IMR-90 (cell line): ENCODE measurements at regions not wholly inside any gene's neighbourhood (a gene's known extent, or its start where the extent isn't known, plus 50 kb on each side); places are given as distances from the start of the nearest gene placed in this dataset.
A peak's percentile ranks its signal among the peaks of the same experiment; 100 is the strongest.

ENCODE experiments used
- ATAC-seq: fragments of 200-7000 bp; cut with Tn5 transposase; 2 replicates; pipeline ENCODE4 v1.9.1; 2020; ENCODE audit warnings: low read depth, mild to moderate bottlenecking, moderate library complexity
- BruUV-seq: library from RNA; stranded (reverse); fragments of 400-500 nt; replicated peaks from 2 replicates; lab custom pipeline; 2021; lab: Mats Ljungman, UMichigan
- CTCF ChIA-PET: fragments of 300-600 bp; formaldehyde crosslinking; extraction: SDS; loops from one replicate; lab custom pipeline; 2021; ENCODE audit warnings: antibody characterized with exemption; lab: Yijun Ruan, JAX
- POLR2A ChIA-PET: fragments of 300-600 bp; sonication (Branson Sonifier 250); formaldehyde crosslinking; loops from one replicate; lab custom pipeline; 2022; ENCODE audit warnings: antibody characterized with exemption; ENCODE audit not compliant: unreplicated experiment; lab: Charles Lee
- DNase-seq: peaks from one replicate; pipeline ENCODE4 v3.0.0; 2013
- H2AFZ ChIP-seq: replicated peaks from 2 replicates; pipeline ENCODE3; 2013; ENCODE audit warnings: low read length, mild to moderate bottlenecking; ENCODE audit not compliant: poor library complexity
- H2AK5ac ChIP-seq: 2 replicates; pipeline ENCODE4 v1.6.1; 2013; ENCODE audit warnings: low read depth, low read length, inconsistent platforms
- H2AK9ac ChIP-seq: replicated peaks from 2 replicates; pipeline ENCODE3; 2013; ENCODE audit warnings: mild to moderate bottlenecking, low read depth, low read length, moderate library complexity; ENCODE audit not compliant: poor library complexity
- H2BK120ac ChIP-seq: 2 replicates; pipeline ENCODE4 v1.6.1; 2013; ENCODE audit warnings: low read depth, low read length, inconsistent platforms
- H2BK15ac ChIP-seq: 3 replicates; pipeline ENCODE4 v1.6.1; 2013; ENCODE audit warnings: low read depth, low read length, inconsistent platforms
- H2BK20ac ChIP-seq: 2 replicates; pipeline ENCODE4 v1.6.1; 2013; ENCODE audit warnings: low read depth, mild to moderate bottlenecking, inconsistent platforms, low read length, moderate library complexity
- H2BK5ac ChIP-seq: 2 replicates; pipeline ENCODE4 v1.6.1; 2013; ENCODE audit warnings: mild to moderate bottlenecking, low read depth, low read length, inconsistent platforms; ENCODE audit not compliant: poor library complexity, severe bottlenecking
- H3K14ac ChIP-seq: replicated peaks from 2 replicates; pipeline ENCODE4 v1.6.1; 2013; ENCODE audit warnings: low read depth, low read length, inconsistent platforms
- H3K18ac ChIP-seq: 2 replicates; pipeline ENCODE4 v1.6.1; 2013; ENCODE audit warnings: low read depth, low read length, control low read depth
- H3K23ac ChIP-seq: 2 replicates; pipeline ENCODE4 v1.6.1; 2013; ENCODE audit warnings: low read depth, low read length, inconsistent platforms
- H3K27ac ChIP-seq: 2 replicates; pipeline ENCODE4 v1.5.1; 2013; ENCODE audit warnings: mild to moderate bottlenecking, control low read depth, low read length; ENCODE audit not compliant: insufficient read depth
- H3K27me3 ChIP-seq: 2 replicates; pipeline ENCODE4 v1.6.1; 2013; ENCODE audit warnings: low read length; ENCODE audit not compliant: control insufficient read depth, insufficient read depth
- H3K36me3 ChIP-seq: 2 replicates; pipeline ENCODE4 v1.6.1; 2013; ENCODE audit warnings: low read length, mixed read lengths; ENCODE audit not compliant: control insufficient read depth, insufficient read depth
- H3K4ac ChIP-seq: 2 replicates; pipeline ENCODE4 v1.6.1; 2013; ENCODE audit warnings: low read depth, low read length, inconsistent platforms
- H3K4me1 ChIP-seq: 2 replicates; pipeline ENCODE4 v1.6.1; 2013; ENCODE audit warnings: low read length, mixed read lengths; ENCODE audit not compliant: control insufficient read depth, insufficient read depth
- H3K4me2 ChIP-seq: 2 replicates; pipeline ENCODE4 v1.6.1; 2013; ENCODE audit warnings: low read depth, mild to moderate bottlenecking, control low read depth, low read length, moderate library complexity
- H3K4me3 ChIP-seq: 2 replicates; pipeline ENCODE4 v1.5.1; 2013; ENCODE audit warnings: low read depth, mild to moderate bottlenecking, control low read depth, low read length, moderate library complexity; ENCODE audit not compliant: insufficient read depth
- H3K56ac ChIP-seq: 2 replicates; pipeline ENCODE4 v1.6.1; 2013; ENCODE audit warnings: low read length, inconsistent platforms; ENCODE audit not compliant: insufficient read depth; ENCODE audit errors: extremely low read depth
- H3K79me1 ChIP-seq, 2 experiments: 2 replicates each; pipeline ENCODE4 v1.6.1; 2013; ENCODE audit warnings: low read length in 2 of 2, inconsistent platforms in 1 of 2, low read depth in 1 of 2
- H3K9ac ChIP-seq: 2 replicates; pipeline ENCODE4 v1.6.1; 2013; ENCODE audit warnings: low read depth, low read length, control low read depth
- H3K9me1 ChIP-seq: 2 replicates; pipeline ENCODE4 v1.6.1; 2013; ENCODE audit warnings: low read length, inconsistent platforms; ENCODE audit not compliant: insufficient read depth
- H3K9me3 ChIP-seq: 2 replicates; pipeline ENCODE4 v1.6.1; 2013; ENCODE audit warnings: low read length; ENCODE audit not compliant: control insufficient read depth, insufficient read depth
- H4K20me1 ChIP-seq: 2 replicates; pipeline ENCODE4 v1.6.1; 2013; ENCODE audit warnings: low read length, inconsistent platforms; ENCODE audit not compliant: insufficient read depth
- H4K5ac ChIP-seq: 2 replicates; pipeline ENCODE4 v1.6.1; 2013; ENCODE audit warnings: mild to moderate bottlenecking, low read depth, low read length, control low read depth
- H4K8ac ChIP-seq, 2 experiments: 2 replicates each; pipeline ENCODE4 v1.6.1; 2013; ENCODE audit warnings: low read depth in 2 of 2, low read length in 2 of 2, control low read depth in 1 of 2, inconsistent platforms in 1 of 2
- H4K91ac ChIP-seq: 2 replicates; pipeline ENCODE4 v1.6.1; 2013; ENCODE audit warnings: low read depth, low read length, inconsistent platforms; ENCODE audit not compliant: insufficient read depth
- CEBPB ChIP-seq: IDR thresholded peaks from 2 replicates; pipeline ENCODE4 v1.6.1; 2012; ENCODE audit warnings: low read depth, low read length, improper control_type of control experiment
- CHD1 ChIP-seq: IDR thresholded peaks from 2 replicates; pipeline ENCODE4 v1.6.1; 2012; ENCODE audit warnings: low read depth, low read length, improper control_type of control experiment
- MAFK ChIP-seq: IDR thresholded peaks from 2 replicates; pipeline ENCODE4 v1.6.1; 2012; ENCODE audit warnings: low read depth, low read length, improper control_type of control experiment
- MAZ ChIP-seq: IDR thresholded peaks from 2 replicates; pipeline ENCODE4 v1.6.1; 2012; ENCODE audit warnings: low read depth, mild to moderate bottlenecking, low read length, improper control_type of control experiment, moderate library complexity, borderline replicate concordance
- NFE2L2 ChIP-seq: fragments of 150-350 bp; IDR thresholded peaks from 2 replicates; pipeline ENCODE4 v1.6.1; 2016; ENCODE audit warnings: low read depth, mild to moderate bottlenecking, low read length
- POLR2A ChIP-seq: IDR thresholded peaks from 2 replicates; pipeline ENCODE4 v1.6.1; 2012; ENCODE audit warnings: mild to moderate bottlenecking, low read depth, low read length
- RFX5 ChIP-seq: IDR thresholded peaks from 2 replicates; pipeline ENCODE4 v1.8.0; 2012; ENCODE audit warnings: low read depth, mild to moderate bottlenecking, low read length, moderate library complexity
- WGBS, 2 experiments: methylation state at CpG; one replicate each; pipeline versions ENCODE4 v1.1.5 to v1.1.7; 2013; ENCODE audit warnings: missing lambda C conversion rate in 2 of 2; ENCODE audit not compliant: insufficient read length in 1 of 2; ENCODE audit errors: extremely low coverage in 2 of 2; 5-methylcytosine and 5-hydroxymethylcytosine counted together
- dilution Hi-C: fragments of 300-500 bp; cut with HindIII; formaldehyde crosslinking; loops from one replicate; pipeline ENCODE4 v1.14.3; 2018; ENCODE audit warnings: low sequenced_read_pairs; ENCODE audit not compliant: unreplicated experiment
- in situ Hi-C: fragments of 300-500 bp; cut with MboI; formaldehyde crosslinking; loops from 3 replicates; pipeline ENCODE4 v1.14.3; 2019; ENCODE audit warnings: low sequenced_read_pairs, inconsistent platforms, mixed read lengths
- intact Hi-C: fragments of 100-400 bp; cut with micrococcal nuclease; formaldehyde crosslinking; loops from 2 replicates; pipeline ENCODE4 v1.10.0; 2022

- peak overlapping the region; percentile 62; the same call in 1 of the 2 replicates for H3K23ac ChIP-seq
- H3K4me3 ChIP-seq, result no peak overlapping the region
- H3K14ac ChIP-seq, result no peak overlapping the region; the same call in 1 of the 2 replicates
- no peaks in the 10 kb centered on the region for H3K27me3 ChIP-seq
- H3K36me3 ChIP-seq, result no peaks in the 10 kb centered on the region
- peak overlapping the region; percentile 55; the same call in 1 of the 2 replicates for H4K91ac ChIP-seq
- H3K27ac ChIP-seq, result no peak overlapping the region
- ATAC-seq (0 out of 2 replicates have a peak, but pooled peaks have one; percentile 35), DNase-seq (peak; percentile 61)
- peak overlapping the region; percentile 63 for H3K4ac ChIP-seq
- intact Hi-C loops (no loop called here), in situ Hi-C loops (no loop called here), dilution Hi-C loops (no loop called here)
- BruUV-seq, result no TSS peak
- H3K9me1 ChIP-seq, result no peaks in the 10 kb centered on the region; the same call in 1 of the 2 replicates
- TF ChIP-seq CEBPB (no peak), RFX5 (no peak), MAFK (no peak), NFE2L2 (no peak), POLR2A (no peak), CHD1 (no peak), MAZ (no peak)
- no peak overlapping the region for H2AK9ac ChIP-seq
- H4K5ac ChIP-seq, result peak overlapping the region; percentile 76; the same call in 1 of the 2 replicates
- peak overlapping the region in 1 of 2 experiments; percentile 70; a peak in 2 of 4 replicates for H4K8ac ChIP-seq
- ChIA-PET POLR2A (no interaction called here), CTCF (interaction anchor here (0.6 kb wide), 1 partner anchor 556 kb away, joined by 3 read pairs; no protein-coding TSS in a partner anchor)
- WGBS, 2 experiments, result 100% methylated on average over 1 of the region's 10 CpGs; no CpG with 5 or more reads in 1 of the 2 experiments
- no peaks in the 10 kb centered on the region for H4K20me1 ChIP-seq
- H3K4me2 ChIP-seq, result 0 out of 2 replicates have a peak overlapping the region, but pooled peaks have one; percentile 23
- H2AK5ac ChIP-seq, result peak overlapping the region; percentile 47
- H3K9ac ChIP-seq, result no peak overlapping the region
- H3K79me1 ChIP-seq, result no peaks in the 10 kb centered on the region
- H2BK120ac ChIP-seq, result peak overlapping the region; percentile 94
- peak overlapping the region; percentile 82; the same call in 1 of the 3 replicates for H2BK15ac ChIP-seq
- H2BK20ac ChIP-seq, result peak overlapping the region; percentile 95; the same call in 1 of the 2 replicates
- H3K4me1 ChIP-seq, result peaks cover 8% of the 10 kb centered on the region
- peak overlapping the region; percentile 78 for H2AFZ ChIP-seq
- peak overlapping the region; percentile 92 for H2BK5ac ChIP-seq
- H3K18ac ChIP-seq, result peak overlapping the region; percentile 77; the same call in 1 of the 2 replicates
- H3K9me3 ChIP-seq, result no peaks in the 10 kb centered on the region
- no peak overlapping the region for H3K56ac ChIP-seq
Observed at GRCh38 chr1:200233393-200233792, 176.4 kb downstream of the ZNF281 start.
